Effector CD8-positive, alpha-beta T cell (primary cell): ENCODE measurements at regions not wholly inside any gene's neighbourhood (a gene's known extent, or its start where the extent isn't known, plus 50 kb on each side); places are given as distances from the start of the nearest gene placed in this dataset.

Experiments
- DNase-seq: peaks from one replicate; lab custom pipeline; 2025; lab: John Stamatoyannopoulos, UW

- no peak for DNase-seq
Measured at GRCh38 chr1:99163671-99164070, 100.6 kb upstream of the PLPPR4 start.

GRCh38 chr1:99170516-99170915 is 93.8 kb upstream of the PLPPR4 start:
- no peak for DNase-seq

GRCh38 chr1:99171184-99171813 is 93.0 kb upstream of the PLPPR4 start:
- DNase-seq, result no peak

- DNase-seq, result no peak
Measured at GRCh38 chr1:99173282-99173681, 91.0 kb upstream of the PLPPR4 start.

- no peak for DNase-seq
Measured at GRCh38 chr1:99173900-99174299, 90.4 kb upstream of the PLPPR4 start.

- no peak for DNase-seq
Measured at GRCh38 chr1:99176753-99177152, 87.5 kb upstream of the PLPPR4 start.

- DNase-seq, result no peak
Measured at GRCh38 chr1:99177465-99177864, 86.8 kb upstream of the PLPPR4 start.

GRCh38 chr1:99180343-99180808 is 83.9 kb upstream of the PLPPR4 start:
- DNase-seq, result peak; percentile 25

- DNase-seq, result no peak
Measured at GRCh38 chr1:99180915-99181314, 83.4 kb upstream of the PLPPR4 start.

- no peak for DNase-seq
Measured at GRCh38 chr1:99181892-99182291, 82.4 kb upstream of the PLPPR4 start.

- no peak for DNase-seq
Measured at GRCh38 chr1:99185196-99185595, 79.1 kb upstream of the PLPPR4 start.

GRCh38 chr1:99193431-99193830 is 70.9 kb upstream of the PLPPR4 start:
- DNase-seq, result no peak

GRCh38 chr1:99198393-99198792 is 65.9 kb upstream of the PLPPR4 start:
- no peak for DNase-seq

- no peak for DNase-seq
Measured at GRCh38 chr1:99207216-99207615, 57.1 kb upstream of the PLPPR4 start.
